Prostate gland (tissue), 1 donor: ENCODE measurements at regions not wholly inside any gene's neighbourhood (a gene's known extent, or its start where the extent isn't known, plus 50 kb on each side); places are given as distances from the start of the nearest gene placed in this dataset.

ENCODE experiments used
- POLR2A ChIP-seq: fragments of 450-650 bp; IDR thresholded peaks from one replicate; pipeline ENCODE4 v1.6.1; 2016; ENCODE audit warnings: antibody characterized with exemption, mild to moderate bottlenecking
- POLR2AphosphoS5 ChIP-seq: sonication (generic); formaldehyde crosslinking; IDR thresholded peaks from one replicate; pipeline ENCODE4 v1.6.1; 2017; ENCODE audit warnings: antibody characterized with exemption

DNA sequence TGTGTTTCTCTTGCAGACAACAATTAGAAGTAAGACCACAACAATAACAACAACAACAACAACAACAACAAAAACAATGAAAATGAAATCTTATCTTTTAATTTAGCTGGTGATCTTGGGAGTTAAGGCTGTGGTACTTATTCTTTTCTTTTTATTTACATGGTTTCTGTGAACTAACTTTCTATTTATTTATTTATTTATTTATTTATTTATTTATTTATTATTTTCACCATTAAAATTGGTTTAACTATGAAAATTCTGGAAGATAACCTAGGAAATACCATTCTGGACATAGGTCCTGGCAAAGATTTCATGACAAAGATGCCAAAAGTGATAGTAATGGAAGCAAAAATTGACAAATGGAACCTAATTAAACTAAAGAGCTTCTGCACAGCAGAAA lies 102.5 kb upstream of the PNPT1 start:
- no peak for TF ChIP-seq POLR2A
- no peak for TF ChIP-seq POLR2AphosphoS5
